A673 (cell line): ENCODE measurements at regions not wholly inside any gene's neighbourhood (a gene's known extent, or its start where the extent isn't known, plus 50 kb on each side); places are given as distances from the start of the nearest gene placed in this dataset.

Source experiments
- CTCF ChIP-seq: fragments of 300-800, 200-600 bp; sonication (generic); conservative IDR thresholded peaks from 2 replicates; pipeline ENCODE4 v1.5.1; 2017; ENCODE audit warnings: low read depth, mild to moderate bottlenecking, antibody characterized with exemption, low read length, moderate library complexity, mixed read lengths
- EZH2 ChIP-seq: fragments of 200-600 bp; sonication (generic); IDR thresholded peaks from 2 replicates; pipeline ENCODE4 v1.6.1; 2017; ENCODE audit warnings: borderline replicate concordance, low read depth, mild to moderate bottlenecking, mixed read lengths, antibody characterized with exemption, low read length; ENCODE audit not compliant: poor library complexity, severe bottlenecking

DNA sequence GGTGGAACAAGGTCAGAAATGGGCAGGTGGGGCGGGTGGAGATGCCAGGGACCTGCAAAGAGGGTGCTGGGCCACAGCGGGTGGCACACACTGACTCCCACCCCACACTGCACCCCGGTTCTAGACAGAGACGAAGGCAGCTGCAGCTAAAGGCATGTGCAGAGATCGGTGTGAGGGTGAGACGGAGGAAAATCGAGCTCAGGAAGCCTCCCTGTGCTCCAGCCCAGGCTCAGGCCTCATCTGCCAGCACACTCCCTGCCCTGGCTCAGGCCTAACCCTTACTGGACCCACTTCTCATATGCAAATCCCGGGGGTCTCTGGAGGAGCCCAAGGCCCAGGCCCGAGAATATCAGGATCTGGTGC lies 130.8 kb upstream of the PPP1R26 start:
- no peak for TF ChIP-seq CTCF
- TF ChIP-seq EZH2 = no peak
